GM19043 (cell line): ENCODE measurements at regions not wholly inside any gene's neighbourhood (a gene's known extent, or its start where the extent isn't known, plus 50 kb on each side); places are given as distances from the start of the nearest gene placed in this dataset.

Experiments
- ATAC-seq: cut with Tn5 transposase; IDR thresholded peaks from one replicate; pipeline ENCODE4 v1.9.1; 2021; ENCODE audit warnings: low read depth; ENCODE audit not compliant: unreplicated experiment

GRCh38 chr17:79428988-79429387 is 181.9 kb downstream of the RBFOX3 start:
- ATAC-seq = no peak

GRCh38 chr17:79427621-79428539 is 183.0 kb downstream of the RBFOX3 start:
- ATAC-seq = no peak

- ATAC-seq = no peak
Observed at GRCh38 chr17:79425686-79426085, 185.2 kb downstream of the RBFOX3 start.

- no peak for ATAC-seq
Observed at GRCh38 chr17:79424471-79425185, 186.2 kb downstream of the RBFOX3 start.

- no peak for ATAC-seq
Observed at GRCh38 chr17:79423811-79424465, 186.9 kb downstream of the RBFOX3 start.

- ATAC-seq = no peak
Observed at GRCh38 chr17:79422236-79422635, 188.6 kb downstream of the RBFOX3 start.

- ATAC-seq = no peak
Observed at GRCh38 chr17:79420318-79421243, 190.3 kb downstream of the RBFOX3 start.

GRCh38 chr17:79417476-79417988 is 193.3 kb downstream of the RBFOX3 start:
- no peak for ATAC-seq

- no peak for ATAC-seq
Observed at GRCh38 chr17:79415909-79416308, 194.9 kb downstream of the RBFOX3 start.

GRCh38 chr17:79415365-79415764 is 195.5 kb downstream of the RBFOX3 start:
- ATAC-seq = no peak

GRCh38 chr17:79414793-79415211 is 196.0 kb downstream of the RBFOX3 start:
- ATAC-seq = no peak

GRCh38 chr17:79414063-79414792 is 196.6 kb downstream of the RBFOX3 start:
- no peak for ATAC-seq

GRCh38 chr17:79413611-79414010 is 197.2 kb downstream of the RBFOX3 start:
- no peak for ATAC-seq

GRCh38 chr17:79412886-79413390 is 197.9 kb downstream of the RBFOX3 start:
- ATAC-seq = no peak

GRCh38 chr17:79412110-79412509 is 198.7 kb downstream of the RBFOX3 start:
- no peak for ATAC-seq

GRCh38 chr17:79411419-79411818 is 199.4 kb downstream of the RBFOX3 start:
- ATAC-seq = no peak

- no peak for ATAC-seq
Observed at GRCh38 chr17:79410681-79411080, 200.2 kb downstream of the RBFOX3 start.

GRCh38 chr17:79408251-79408650 is 202.6 kb downstream of the RBFOX3 start:
- ATAC-seq = no peak

GRCh38 chr17:79407385-79407784 is 203.5 kb downstream of the RBFOX3 start:
- no peak for ATAC-seq
